MCF 10A (cell line): ENCODE measurements at regions not wholly inside any gene's neighbourhood (a gene's known extent, or its start where the extent isn't known, plus 50 kb on each side); places are given as distances from the start of the nearest gene placed in this dataset.
A peak's percentile ranks its signal among the peaks of the same experiment; 100 is the strongest.
"Not testable (repeated sequence)": the region's sequence is repeated elsewhere in the genome, so short reads cannot be mapped to it uniquely, and the experiment has no call there.

Source experiments
- BruUV-seq: library from RNA; stranded (reverse); fragments of 400-500 nt; replicated peaks from 2 replicates; lab custom pipeline; 2021; lab: Mats Ljungman, UMichigan
- CTCF ChIA-PET: fragments of 300-600 bp; sonication (Branson Sonifier 250); formaldehyde crosslinking; extraction: SDS; loops from one replicate; lab custom pipeline; 2021; ENCODE audit warnings: antibody characterized with exemption, inconsistent platforms; lab: Yijun Ruan, JAX
- POLR2A ChIA-PET: fragments of 300-600, 350-650 bp; sonication (Branson Sonifier 250); formaldehyde crosslinking; extraction: SDS; loops from one replicate; lab custom pipeline; 2020; ENCODE audit warnings: antibody characterized with exemption, inconsistent platforms; lab: Yijun Ruan, JAX
- DNase-seq: peaks from one replicate; pipeline ENCODE4 v3.0.0-alpha.2; 2018; ENCODE audit not compliant: unreplicated experiment
- H3K27ac Mint-ChIP-seq: one replicate; pipeline ENCODE4 v1.8.0; 2022; ENCODE audit warnings: mild to moderate bottlenecking, low read depth, mixed read lengths; ENCODE audit not compliant: unreplicated experiment
- H3K27me3 Mint-ChIP-seq: one replicate; pipeline ENCODE4 v1.8.0; 2022; ENCODE audit warnings: mixed read lengths; ENCODE audit not compliant: insufficient read depth, unreplicated experiment
- H3K36me3 Mint-ChIP-seq: one replicate; pipeline ENCODE4 v1.8.0; 2022; ENCODE audit warnings: mild to moderate bottlenecking, moderate library complexity, mixed read lengths; ENCODE audit not compliant: insufficient read depth, unreplicated experiment
- H3K4me1 Mint-ChIP-seq: one replicate; pipeline ENCODE4 v1.8.0; 2022; ENCODE audit warnings: mixed read lengths; ENCODE audit not compliant: insufficient read depth, unreplicated experiment
- H3K4me3 Mint-ChIP-seq: one replicate; pipeline ENCODE4 v1.8.0; 2022; ENCODE audit warnings: mild to moderate bottlenecking, moderate library complexity, mixed read lengths; ENCODE audit not compliant: unreplicated experiment
- H3K9me3 Mint-ChIP-seq: one replicate; pipeline ENCODE4 v1.8.0; 2022; ENCODE audit warnings: mixed read lengths; ENCODE audit not compliant: unreplicated experiment
- intact Hi-C: fragments of 100-400 bp; cut with micrococcal nuclease; formaldehyde crosslinking; loops from 2 replicates; pipeline ENCODE4 v1.14.1; 2022

DNA sequence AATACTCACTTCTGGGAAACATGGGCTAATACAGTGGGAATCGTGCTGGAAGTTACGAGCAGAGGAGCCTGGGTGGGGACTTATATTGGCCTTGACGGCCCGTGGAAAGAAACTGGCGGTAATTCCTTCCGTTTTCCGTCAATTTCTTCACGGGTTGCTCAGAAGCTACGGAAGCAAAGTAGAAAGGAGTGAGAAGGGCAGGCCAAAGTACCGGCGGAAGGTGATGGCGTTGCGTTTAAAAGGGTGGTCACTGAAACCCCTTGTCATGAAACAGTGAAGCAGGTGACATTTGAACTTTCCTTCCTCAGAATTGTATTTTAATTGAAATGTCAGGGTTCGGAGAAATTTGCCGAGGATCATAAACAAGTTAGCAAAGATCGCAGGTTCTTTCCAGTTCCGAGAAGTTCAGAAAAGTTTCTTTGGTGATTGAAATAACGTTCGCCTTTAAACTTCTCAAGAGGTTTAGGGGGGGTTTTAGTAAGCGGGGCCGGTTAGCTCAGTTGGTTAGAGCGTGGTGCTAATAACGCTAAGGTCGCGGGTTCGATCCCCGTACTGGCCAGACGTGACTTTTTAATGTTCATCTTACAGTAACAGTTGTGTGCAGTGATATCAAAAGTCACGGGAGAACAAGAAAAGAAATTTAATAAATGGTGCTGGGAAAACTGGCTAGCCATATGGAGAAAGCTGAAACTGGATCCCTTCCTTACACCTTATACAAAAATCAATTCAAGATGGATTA, 96.7 kb upstream of the ZNF322 start:
- DNase-seq = peak; percentile 23
- BruUV-seq = TSS peak; percentile 100
- H3K27ac Mint-ChIP-seq, POLR2A ChIA-PET, H3K9me3 Mint-ChIP-seq, H3K36me3 Mint-ChIP-seq, intact Hi-C loops, CTCF ChIA-PET, H3K4me1 Mint-ChIP-seq: not testable (repeated sequence)
- Mint-ChIP-seq H3K27me3 (peaks cover 13% of the 10 kb centered on the region), H3K4me3 (peak overlapping the region; percentile 35)

DNA sequence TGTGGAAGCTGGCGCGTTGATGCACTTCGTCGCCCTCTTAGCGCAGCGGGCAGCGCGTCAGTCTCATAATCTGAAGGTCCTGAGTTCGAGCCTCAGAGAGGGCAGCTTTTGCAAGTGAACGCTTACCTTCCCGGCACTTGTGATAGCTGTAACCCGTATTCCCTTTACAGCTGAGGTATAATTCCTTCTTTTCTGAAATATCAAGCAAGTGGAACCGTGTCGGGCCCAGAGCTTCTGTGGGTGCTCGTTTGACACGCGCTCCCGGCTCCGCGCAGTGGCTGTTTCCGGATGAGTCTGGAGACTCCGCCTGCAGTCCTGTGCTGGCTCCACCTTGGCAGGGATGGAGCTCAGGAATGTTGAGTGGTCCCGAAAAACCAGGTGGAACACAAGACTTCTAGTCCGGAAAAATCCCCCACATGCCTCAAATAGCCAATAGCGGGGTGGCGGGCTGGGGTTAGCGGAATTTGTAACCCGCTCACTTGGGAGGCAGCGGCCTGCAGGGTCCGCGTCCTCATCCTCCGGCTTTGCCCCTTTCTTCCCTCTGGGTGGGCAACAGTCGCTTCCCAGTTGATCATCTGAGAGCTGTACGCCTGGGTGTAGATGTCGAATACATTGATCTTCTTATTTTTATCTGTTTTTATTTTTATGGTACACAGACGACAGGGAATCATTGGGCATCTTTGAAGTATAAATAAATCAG, 106.8 kb upstream of the ZNF322 start:
- H3K4me3 Mint-ChIP-seq, DNase-seq, H3K27me3 Mint-ChIP-seq, CTCF ChIA-PET, BruUV-seq, H3K27ac Mint-ChIP-seq, H3K9me3 Mint-ChIP-seq, intact Hi-C loops, POLR2A ChIA-PET, H3K4me1 Mint-ChIP-seq, H3K36me3 Mint-ChIP-seq: not testable (repeated sequence)

DNA sequence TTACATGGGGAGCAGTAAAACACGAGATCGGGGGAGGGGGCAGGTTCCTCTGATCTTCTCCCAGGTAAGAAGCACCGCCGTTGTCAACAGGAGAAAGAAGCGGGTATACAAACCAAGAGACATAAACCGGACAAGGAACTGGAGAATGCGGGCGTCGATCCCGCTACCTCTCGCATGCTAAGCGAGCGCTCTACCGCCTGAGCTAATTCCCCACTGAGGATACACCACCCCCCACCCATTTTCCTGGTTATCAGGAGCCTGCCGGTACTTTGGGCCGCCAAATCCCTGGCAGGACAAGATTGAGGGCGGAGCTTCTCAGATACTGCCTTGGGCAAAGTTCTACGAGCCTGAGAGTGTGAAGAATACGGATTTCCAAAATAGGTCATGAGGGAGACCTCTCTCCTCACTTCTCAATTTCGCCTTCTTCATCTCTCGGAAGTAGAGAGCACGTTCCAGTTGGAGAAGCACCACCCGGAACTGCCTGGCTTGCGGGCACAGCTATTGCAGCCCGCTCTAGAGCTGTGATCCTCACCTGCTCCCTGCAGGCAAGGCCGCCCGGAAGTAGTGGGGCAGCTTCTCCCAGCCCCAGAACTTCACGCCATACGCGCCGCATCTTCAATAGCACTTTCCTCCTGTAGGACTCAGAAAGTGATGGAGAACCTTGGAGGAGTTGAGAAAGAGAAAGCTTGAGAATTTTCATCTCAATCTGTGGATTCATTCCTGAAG, 111.6 kb upstream of the ZNF322 start:
- BruUV-seq, POLR2A ChIA-PET, CTCF ChIA-PET, H3K4me3 Mint-ChIP-seq, H3K9me3 Mint-ChIP-seq, H3K36me3 Mint-ChIP-seq, intact Hi-C loops, DNase-seq, H3K27me3 Mint-ChIP-seq, H3K4me1 Mint-ChIP-seq, H3K27ac Mint-ChIP-seq: not testable (repeated sequence)

DNA sequence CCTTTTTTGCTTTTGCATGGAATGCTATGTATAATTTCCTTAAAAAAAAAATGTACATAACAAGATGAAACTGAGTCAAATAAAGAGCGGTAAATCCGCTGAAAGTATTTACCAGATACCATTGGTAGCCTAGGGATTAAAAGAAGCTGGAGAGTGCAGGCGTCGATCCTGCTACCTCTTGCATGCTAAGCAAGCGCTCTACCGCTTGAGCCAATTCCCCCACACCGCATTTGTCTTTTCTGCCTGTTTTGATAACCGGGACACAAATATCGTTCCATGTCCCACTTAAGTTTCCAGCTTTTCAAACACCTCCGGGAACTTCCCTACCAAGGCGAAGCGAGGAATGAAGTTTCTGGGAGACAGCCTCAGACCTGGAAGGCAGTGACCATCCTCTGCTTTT, 113.9 kb upstream of the ZNF322 start:
- H3K4me3 Mint-ChIP-seq, CTCF ChIA-PET, DNase-seq, BruUV-seq, H3K27me3 Mint-ChIP-seq, intact Hi-C loops, POLR2A ChIA-PET, H3K9me3 Mint-ChIP-seq, H3K27ac Mint-ChIP-seq, H3K36me3 Mint-ChIP-seq, H3K4me1 Mint-ChIP-seq: not testable (repeated sequence)

DNA sequence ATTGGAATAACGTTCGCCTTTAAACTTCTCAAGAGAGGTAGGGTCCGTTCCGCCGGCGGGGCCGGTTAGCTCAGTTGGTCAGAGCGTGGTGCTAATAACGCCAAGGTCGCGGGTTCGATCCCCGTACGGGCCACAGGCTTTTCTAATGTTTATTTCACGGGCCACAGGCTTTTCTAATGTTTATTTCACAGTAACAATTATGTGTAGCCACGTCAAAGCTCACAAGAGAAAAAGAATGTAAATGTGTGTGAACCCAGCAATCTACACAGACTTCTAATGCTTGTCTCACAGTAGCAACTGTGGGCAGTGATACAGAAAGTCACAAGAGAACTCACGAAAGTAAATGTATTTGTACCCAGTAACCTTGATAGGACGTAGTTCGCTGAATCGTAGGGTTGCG, 121.0 kb upstream of the ZNF322 start:
- TSS peak; percentile 85 for BruUV-seq
- H3K36me3 Mint-ChIP-seq, H3K4me3 Mint-ChIP-seq, H3K9me3 Mint-ChIP-seq, H3K27ac Mint-ChIP-seq, DNase-seq, CTCF ChIA-PET, H3K27me3 Mint-ChIP-seq, POLR2A ChIA-PET, H3K4me1 Mint-ChIP-seq, intact Hi-C loops: not testable (repeated sequence)

DNA sequence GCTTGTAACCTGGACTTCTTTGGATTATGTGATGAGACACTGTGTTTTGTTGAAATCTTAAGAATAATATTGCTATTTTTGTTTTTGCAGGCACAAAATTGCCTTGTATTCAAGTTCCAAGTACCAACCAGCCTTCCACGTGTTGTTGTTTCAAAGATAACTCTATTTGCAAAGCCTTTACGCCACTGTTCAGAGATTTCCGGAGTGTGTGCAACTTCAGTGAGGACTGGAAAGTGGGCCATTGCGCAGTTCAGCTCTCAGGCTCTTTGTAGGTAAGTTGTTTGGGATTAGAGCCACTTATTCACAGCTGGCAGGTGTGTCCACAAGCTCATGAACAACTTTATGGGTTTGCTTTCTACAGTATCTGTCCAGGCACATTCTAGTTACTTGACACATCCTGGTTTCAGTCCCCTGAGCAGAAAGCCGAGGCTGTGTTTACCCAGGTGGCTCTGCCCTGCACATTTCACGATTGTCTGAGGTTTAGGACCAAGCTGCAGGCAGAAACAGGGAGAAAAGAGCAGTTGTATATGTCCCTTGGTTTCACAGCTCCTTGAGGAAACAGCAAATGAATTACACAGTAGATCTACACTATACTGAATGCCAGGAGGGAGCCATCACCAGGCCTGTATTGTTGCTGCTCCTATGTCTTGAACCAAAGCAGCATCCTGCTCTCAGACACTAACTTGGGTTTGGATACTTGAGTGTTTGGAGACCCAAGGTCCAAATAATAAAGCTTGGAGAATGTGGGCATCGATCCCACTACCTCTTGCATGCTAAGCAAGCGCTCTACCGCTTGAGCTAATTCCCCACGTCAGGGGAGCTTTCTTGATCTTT, 136.1 kb upstream of the ZNF322 start:
- POLR2A ChIA-PET, H3K4me1 Mint-ChIP-seq, H3K4me3 Mint-ChIP-seq, BruUV-seq, intact Hi-C loops, H3K27ac Mint-ChIP-seq, H3K9me3 Mint-ChIP-seq, CTCF ChIA-PET, H3K27me3 Mint-ChIP-seq, DNase-seq, H3K36me3 Mint-ChIP-seq: not testable (repeated sequence)

DNA sequence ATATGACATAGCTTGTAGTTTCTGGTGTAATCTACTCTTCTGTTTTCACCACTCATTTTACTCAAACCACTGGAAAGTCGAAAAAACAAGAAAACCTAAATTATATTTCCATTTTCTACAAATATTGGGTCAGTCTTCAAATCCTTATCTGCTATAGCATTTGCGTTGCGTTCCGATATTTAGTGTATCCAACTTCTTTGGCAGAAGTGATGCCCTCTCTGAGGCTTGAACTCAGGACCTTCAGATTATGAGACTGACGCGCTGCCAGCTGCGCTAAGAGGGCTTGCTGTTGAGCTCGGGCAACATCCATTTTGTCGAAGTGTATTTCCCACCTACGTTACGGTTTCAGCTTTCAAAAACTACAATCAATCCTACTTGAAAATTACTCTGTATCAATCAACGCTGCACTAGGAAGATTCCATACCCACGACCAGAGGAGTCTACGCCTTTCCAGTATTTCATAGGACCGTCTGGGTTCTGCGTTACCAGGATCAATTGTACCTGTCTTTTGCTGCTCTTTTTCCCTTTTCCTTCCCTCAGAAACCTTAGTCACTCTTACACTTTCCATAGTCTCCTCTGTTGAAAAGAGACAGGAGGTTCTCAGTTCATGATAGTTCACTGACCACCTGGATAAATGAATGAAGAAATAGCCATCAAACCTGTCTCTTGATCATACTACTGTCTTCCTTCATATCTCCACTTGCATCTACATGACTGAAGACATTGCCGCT, 140.5 kb upstream of the ZNF322 start:
- POLR2A ChIA-PET, H3K9me3 Mint-ChIP-seq, BruUV-seq, intact Hi-C loops, DNase-seq, H3K4me1 Mint-ChIP-seq, H3K27ac Mint-ChIP-seq, CTCF ChIA-PET, H3K27me3 Mint-ChIP-seq, H3K36me3 Mint-ChIP-seq, H3K4me3 Mint-ChIP-seq: not testable (repeated sequence)

DNA sequence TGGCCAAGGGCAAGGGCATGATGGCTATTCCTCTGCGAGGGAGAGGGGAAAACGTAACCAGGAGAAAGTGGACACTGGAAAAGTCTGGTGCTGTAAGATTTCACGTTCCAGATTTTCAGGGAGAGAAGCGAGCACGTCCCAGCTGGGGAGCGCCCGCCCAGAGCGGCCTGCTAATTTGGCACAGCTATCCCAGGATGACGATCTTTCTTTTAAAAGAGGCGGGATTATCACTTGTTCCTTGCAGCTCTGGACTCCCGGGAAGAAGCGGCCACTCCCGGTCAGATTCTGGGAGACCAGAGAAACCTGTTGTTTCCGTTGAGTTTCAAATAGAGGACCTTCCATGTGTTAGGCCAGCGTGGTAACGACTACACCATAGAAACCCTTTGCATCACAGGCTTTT, 144.2 kb upstream of the ZNF322 start:
- BruUV-seq, H3K27ac Mint-ChIP-seq, DNase-seq, H3K9me3 Mint-ChIP-seq, intact Hi-C loops, H3K27me3 Mint-ChIP-seq, CTCF ChIA-PET, H3K4me3 Mint-ChIP-seq, H3K4me1 Mint-ChIP-seq, POLR2A ChIA-PET, H3K36me3 Mint-ChIP-seq: not testable (repeated sequence)
